ENCODE measurements at regions not wholly inside any gene's neighbourhood (a gene's known extent, or its start where the extent isn't known, plus 50 kb on each side); places are given as distances from the start of the nearest gene placed in this dataset.
"Not testable (repeated sequence)": the region's sequence is repeated elsewhere in the genome, so short reads cannot be mapped to it uniquely, and the experiment has no call there.

DNA sequence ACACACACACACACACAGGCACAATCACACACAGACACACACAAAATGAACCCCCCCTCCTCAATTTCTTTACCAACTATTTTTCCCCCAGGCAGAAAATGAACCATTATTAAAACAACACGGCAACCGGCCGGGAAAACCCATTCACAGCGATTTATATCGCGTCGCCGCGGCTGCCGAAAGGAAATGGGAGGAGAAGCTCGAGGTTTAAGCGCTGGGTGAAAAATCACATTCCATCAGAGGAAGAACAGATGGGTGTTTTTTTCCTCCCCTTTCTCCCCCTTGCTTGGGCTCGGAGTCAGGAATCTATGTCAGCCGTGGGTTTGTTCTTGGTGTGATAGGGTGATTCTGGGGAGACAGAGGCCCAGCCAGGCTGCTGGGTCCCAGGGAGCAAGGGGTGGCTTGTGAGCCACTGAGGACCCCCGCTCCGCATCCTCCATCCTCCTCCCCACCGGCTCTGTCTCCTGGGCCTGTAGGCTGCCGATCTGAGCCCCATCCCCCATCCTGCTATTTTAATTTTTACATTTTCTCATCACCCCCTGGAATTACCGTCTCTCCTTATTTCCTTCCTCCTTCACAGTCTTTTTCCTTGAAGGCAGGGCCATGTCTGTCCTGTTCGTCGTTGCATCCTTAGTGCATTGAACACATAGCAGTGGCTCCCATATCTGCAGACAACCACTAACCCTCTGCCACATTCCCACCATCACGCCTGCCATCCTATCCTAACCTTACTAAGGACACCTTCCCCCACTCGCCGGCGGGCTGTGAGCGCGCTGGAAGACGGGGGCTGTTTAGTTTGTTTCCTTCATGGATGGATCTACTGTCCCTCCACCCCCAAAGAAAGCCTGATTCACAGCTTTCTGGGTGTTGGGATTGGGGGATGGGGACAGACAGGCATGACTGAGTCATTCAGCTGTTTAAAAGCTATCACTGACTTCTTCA is 137.7 kb downstream of the CRLF3 start:
- not testable (repeated sequence) for DNase-seq

DNA sequence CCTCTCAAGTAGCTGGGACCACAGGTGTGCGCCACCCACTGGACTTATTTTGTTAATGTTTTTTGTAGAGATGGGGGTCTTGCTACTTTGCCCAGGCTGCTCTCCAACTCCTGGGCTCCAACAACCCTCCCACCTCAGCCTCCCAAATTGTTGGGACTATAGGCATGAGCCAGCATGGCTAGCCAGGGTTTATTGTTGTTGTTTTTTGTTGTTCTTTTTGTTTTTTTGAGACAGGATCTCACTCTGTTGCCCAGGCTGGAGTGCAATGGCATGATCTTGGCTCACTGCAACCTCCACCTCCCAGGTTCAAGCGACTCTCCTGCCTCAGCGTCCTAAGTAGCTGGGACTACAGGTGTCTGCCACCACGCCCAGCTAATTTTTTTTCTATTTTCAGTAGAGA is 142.2 kb downstream of the CRLF3 start:
- DNase-seq, result not testable (repeated sequence)

DNA sequence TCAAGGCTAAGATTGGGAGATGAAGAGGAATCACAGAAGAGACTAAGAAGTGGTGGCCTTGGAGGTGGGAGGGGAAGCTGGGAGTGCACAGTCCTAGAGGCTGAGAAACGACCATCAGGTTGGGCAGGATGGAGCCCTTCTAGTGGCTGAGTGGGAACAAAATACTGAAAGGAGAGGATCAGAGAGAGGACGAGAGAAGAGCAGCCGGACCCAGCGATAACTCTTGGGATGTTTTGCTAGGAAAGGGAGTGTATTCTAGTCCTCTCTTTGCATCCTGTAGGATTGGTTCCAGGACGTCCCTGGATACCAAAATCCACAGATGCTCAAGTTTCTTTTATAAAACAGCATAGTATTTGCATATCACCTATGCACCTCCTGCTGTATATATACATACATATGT is 143.8 kb downstream of the CRLF3 start:
- DNase-seq, result not testable (repeated sequence)

DNA sequence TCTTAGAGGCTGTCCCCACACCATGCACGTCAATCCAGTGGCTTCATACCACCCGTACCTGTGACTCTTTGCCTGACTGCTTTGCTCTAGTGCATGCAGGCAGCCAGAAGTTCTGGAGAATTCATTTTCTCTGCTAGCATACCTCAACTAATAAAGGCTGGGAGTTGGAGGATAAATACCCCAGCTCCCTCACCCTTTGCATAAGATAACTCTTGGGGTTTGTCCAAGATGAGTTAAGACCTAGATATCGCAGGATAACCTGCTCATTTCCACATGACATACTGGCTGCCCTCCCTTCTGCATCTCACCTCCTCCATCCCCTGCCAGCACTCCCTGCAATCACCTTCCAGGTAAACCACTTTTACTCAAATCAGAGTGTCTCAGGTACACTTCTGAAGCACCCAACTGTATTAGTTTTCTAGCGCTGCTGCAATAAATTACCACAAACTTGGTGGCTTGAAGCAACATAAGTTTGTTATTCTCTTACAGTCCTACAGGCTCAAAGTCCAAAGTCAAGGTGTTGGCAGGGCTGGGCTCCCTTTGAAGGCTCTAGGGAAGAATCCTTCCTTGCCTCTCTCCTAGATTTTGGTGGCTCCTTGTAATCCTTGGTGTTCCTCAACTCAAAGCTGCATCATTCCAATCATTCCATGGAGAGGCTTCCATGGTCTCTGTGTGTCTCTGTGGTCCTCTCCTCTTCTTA is 146.8 kb downstream of the CRLF3 start:
- no peak for DNase-seq

DNA sequence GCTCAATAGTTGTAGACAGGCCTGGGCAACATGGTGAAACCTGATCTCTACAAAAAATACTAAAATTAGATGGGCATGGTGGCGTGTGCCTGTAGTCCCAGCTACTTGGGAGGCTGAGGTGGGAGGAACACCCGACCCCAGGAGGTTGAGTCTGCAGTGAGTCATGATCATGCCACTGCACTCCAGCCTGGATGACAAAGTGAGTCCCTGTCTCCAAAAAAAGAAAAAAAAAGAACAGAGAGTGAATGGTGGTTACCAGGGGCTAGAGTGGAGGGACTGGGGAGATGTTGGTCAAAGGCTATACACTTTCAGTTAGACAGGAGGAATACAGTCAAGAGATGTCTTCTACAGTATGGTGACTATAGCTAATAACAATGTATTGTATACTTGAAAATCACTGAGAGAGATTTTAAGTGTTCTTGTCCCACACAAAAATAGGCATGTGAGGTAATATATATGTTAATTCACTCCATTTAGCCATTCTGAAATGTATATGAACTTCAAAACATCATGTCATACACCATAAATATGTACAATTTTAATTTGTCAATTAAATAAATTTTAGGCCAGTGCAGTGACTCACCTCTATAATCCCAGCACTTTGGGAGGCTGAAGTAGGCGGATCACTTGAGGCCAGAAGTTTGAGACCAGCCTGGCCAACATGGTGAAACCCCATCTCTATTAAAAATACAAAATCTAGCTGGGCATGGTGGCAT is 148.6 kb downstream of the CRLF3 start:
- DNase-seq, result not testable (repeated sequence)

DNA sequence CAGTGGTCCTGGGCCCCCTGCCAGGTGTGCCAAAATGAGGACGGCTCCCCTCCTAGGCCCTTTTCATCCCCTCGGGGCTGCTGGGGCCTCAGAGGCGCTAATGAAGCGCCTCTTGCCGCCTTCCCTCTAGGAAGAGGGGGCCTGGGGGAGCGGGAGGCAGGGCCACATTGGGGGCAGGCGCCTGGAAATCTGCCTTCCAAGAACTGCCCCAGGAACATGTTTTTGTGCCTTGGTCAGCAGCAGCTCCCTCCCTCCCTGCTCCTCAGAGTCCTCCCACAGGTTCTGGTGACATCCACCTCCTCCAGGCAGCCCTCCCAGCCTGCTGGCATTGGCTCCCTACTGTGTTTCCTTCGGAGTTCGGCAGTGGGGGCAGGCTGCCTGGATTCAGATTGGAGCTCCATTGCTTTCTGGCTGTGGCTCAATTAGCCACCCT is 155.3 kb downstream of the CRLF3 start:
- DNase-seq, result not testable (repeated sequence)

DNA sequence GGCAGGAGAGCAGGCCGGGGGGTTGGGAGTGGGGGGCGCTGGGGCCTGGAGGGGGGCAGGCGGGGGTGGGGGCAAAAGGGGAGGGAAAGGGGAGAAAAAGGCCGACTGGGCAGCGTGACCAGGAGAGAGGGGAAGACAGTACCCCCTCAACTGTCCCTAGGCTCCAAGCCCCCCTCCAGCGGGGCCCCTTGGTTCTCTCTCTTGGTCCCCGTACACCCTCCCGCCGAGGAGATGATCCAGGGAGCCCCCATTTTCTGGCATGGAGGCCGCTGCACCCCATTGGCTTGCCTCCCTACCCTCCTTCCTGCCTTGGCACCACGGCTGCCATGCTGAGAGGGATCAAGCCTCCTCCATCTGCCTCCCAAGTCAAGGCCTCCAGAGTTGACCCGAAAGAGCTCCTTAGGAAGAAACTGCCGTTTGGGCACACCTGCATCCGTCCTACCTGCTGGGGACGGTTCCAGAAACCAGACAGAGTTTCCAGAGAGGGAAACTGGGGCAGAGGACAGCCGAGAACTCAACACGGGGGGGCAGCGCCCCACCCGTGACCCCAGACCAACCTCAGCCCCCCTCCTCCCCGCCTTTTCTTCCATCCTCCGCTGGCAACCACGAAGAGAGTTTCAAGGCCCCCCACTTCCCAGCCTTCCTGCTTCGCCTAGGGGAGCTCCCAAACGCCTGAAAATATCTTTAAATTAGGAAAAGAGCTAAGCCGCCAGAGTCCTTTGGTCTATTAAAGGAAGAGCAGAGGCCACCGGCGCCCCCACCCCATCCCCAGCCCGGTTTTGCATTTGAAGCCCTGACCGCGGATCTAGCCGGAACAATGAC is 155.9 kb downstream of the CRLF3 start:
- DNase-seq, result not testable (repeated sequence)

DNA sequence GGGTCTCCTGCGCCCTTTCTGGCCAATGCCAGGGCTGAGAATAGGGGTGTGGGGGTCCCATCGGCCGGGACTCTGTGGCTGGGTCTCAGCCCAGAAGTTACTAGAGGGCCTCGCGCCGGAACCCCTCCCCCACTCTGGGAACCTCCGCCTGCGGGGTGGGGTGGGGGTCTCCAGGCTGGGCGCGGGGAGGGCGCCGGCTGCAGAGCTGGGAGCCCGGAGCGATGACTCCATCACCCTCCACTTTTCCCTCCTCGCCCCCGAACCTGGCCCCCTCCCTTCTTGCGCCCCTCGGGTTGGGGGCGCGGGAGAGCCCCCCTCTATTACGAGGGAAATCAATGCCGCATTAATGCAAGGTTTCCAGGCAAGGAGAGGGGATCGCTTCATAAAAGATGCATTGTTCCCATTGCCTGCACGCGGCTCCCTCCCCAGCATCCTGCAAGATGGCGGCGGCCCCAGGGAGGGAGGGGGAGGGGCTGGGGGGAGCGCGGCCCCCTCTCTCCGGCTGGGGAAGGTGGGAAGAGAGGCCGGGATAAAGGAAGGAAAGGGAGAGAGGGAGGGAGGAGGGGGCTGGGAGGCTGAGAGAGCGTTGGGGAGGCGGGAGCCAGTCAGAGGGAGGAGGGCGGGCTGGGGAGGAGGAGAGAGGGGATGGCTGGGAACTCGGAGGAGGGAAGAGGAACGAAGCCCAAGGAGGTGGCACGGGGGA is 156.7 kb downstream of the CRLF3 start:
- not testable (repeated sequence) for DNase-seq

DNA sequence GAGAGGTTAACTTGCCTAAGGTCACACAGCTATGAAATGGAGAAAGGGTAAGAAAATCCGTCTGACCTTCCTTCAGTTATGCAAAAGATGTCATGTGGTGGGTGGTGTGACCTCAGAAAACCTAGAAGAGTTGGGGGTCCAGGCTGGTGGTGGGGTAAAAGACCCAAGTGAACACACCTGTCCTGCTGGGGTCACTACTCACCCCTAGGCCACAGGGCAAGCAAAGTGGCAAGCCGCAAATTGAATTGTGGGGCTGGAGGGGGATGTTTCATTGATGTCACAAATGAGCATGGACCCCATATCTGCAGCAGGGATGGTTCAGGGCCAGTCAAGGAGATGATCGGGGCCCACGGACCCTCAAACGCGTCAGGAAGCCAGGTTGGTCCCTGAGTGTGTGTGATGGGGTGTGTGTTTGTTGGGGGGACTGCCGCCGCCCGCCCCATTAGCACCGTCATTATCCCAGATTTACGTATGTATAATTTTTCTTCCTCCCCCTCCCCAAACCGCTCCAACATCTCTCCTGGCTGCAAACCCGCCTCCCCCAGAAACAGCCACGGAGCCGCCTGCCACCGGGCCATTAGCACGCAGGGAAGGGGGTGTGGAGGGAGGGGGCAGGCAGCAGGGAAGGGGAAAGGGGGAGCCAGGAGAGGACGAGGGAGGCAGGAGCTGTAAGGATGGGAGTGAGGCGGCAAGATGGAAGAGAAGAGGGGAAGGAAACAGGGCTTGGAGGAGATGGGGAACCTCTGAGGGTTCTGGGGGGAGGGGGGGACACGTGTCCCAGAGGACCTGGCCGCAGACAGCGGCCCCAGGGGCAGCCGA is 157.4 kb downstream of the CRLF3 start:
- not testable (repeated sequence) for DNase-seq

DNA sequence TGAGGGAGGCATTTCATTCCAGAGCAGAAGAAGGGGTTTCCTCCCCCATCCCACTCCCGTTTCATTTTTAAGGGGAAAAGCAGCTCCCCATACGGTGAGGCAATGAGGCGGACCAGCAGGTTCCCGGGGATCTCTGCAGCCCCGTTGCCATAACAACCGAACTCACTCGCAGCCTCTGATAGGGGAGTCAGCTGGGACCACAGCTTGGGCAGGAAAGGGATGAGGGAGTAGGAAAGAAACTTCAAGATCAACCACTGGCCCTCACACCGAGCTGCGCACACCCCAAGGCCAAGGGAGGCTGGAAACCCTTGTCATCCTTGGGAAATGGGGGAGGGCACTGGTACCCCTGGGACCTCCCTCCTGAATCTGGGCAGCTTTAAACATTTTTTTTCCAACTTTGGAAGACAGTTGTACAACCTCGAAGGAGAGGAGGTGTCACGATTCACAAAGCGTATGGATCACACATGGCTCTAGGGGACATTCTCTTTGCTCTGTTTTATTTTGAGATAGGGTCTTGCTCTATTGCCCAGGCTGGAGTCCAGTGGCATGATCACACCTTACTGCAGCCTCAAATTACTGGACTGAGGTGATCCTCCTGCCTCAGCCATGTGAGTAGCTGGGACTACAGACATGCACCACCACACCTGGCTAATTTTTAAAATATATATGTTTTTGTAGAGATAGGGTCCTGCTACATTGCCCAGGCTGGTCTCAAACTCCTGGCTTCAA is 160.6 kb downstream of the CRLF3 start:
- not testable (repeated sequence) for DNase-seq

DNA sequence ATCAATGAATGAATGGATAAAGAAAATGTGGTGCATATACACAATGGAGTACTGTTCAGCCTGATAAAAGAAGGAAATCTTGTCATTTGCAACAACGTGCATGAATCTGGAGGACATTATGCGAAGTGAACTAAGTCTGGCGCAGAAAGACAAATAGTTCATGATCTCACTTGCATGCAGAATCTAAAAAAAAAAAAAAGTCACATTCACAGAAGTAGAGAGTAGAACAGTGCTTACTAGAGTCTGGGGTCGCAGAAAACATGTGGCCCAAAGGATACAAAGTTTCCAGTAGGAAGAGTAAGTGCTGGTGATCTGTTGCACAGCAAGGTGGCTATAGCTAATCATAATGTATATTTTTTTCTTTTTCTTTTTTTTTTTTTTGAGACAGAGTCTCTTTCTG is 167.3 kb downstream of the CRLF3 start:
- DNase-seq, result not testable (repeated sequence)

DNA sequence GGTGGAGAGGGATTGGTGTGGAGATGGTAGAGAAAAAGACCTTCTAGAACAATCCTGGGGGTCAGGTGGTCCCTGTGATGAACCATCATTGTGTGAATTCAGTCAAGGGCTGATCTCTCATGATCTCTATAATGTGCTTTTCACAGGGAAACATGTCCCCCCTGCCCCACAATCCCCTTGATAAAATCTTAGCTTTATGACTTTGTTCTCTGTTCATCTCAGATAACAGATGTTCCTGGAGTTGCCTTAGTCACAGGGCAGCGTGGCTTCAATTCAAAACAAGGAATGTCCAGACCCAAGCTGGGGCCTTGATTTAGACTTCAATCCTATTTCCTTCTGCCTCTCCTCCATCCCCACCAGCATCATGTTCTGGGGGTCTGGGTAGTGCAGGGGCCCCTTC is 171.5 kb downstream of the CRLF3 start:
- DNase-seq, result not testable (repeated sequence)

DNA sequence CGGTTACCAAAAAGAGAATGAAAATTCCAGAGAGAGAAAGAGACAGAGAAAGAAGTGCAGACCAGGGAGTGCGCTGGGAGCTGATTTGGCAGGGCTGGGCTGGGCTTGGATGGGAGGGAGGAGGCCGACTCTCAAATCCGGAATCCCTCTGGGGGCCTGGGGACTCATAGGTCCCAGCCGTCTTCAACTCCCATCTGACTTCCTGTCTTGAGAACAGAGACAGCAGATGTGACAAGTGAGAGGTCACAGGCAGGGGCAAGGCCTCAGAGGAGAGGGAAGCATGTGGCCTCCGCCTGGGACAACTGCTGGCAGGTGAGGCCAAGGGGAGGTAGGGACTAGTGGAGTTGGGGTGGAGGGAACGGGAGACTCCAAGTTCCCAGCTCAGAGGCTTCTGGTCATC is 172.9 kb downstream of the GOSR1 start:
- DNase-seq, result not testable (repeated sequence)

DNA sequence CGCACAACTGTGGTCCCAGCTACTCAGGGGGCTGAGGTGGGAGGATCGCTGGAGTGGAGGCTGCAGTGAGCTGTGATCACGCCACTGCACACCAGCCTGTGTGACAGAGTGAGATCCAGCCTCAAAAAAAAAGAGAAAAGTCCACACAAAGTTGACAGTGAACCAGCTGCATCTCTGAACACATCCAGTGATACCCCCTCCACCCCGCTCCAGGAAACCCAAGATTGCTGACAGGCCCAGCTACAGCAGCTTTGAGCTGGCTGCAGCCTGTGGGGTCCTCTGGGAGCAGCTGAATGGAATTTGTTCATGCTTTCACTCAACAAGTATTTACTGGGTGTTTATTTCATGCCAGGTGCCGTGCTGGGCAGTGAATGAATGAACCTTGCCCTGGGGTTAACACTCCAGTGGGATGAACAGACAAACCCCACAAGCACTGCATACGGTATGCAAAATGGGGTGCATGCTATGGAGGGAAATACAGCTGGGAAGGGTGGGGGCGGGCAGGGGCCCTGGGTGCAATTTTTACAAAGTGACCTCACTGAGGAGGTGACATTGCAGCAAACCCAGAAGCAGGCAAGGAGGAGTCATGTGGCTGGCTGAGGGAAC is 170.9 kb downstream of the GOSR1 start:
- not testable (repeated sequence) for DNase-seq

DNA sequence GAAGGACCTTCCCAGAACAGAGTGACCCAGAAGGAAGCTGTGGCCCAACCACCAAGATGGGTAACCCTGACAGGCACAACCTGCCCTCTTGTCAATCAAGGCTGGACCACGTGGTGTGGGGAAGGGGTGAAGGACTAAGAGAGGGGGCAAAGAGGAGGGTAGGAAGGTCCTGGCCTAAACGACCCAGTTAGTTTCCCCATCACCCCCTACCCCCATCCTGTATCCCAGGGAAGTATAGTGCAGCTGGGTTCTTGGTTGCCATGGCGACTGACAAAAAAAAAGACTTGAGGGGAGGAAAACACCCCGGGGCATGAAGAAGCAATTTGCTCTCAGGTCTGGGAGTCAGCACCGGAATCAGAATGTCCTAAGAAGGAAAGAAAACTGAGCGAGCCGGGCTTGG is 168.7 kb downstream of the GOSR1 start:
- DNase-seq, result not testable (repeated sequence)

DNA sequence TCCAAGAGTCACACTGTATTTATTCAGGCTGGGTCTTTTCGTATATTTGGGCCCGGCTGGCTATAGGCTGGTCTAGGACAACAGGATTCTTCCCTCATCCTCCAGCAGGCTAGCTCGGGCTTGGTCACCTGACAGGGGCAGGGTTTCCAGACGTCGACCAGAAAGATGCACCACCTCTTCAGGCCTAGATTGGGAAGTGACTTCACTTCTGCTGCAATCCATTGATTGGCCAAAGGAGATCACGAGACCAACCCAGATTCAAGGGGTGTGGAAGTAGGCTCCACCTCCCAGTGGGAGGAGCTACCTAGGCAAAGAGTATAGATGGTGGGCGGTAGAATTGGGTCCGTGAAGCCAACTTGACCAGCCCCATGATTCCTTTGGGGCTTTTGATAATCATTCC is 167.5 kb downstream of the GOSR1 start:
- DNase-seq, result not testable (repeated sequence)

DNA sequence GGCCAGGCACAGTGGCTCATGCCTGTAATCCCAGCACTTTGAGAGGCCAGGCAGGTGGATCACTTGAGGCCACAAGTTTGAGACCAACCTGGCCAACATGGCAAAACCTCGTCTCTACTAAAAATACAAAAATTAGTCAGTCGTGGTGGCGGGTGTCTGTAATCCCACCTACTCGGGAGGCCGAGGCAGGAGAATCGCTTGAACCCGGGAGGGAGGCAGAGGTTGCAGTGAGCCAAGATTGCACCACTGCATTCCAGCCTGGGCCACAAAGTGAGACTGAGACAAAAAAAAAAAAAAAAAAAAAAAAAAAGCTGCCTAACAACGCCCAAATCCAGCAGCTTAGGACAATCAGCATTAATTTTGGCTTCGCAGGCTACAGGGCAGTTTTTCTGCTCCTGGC is 167.1 kb downstream of the GOSR1 start:
- not testable (repeated sequence) for DNase-seq

DNA sequence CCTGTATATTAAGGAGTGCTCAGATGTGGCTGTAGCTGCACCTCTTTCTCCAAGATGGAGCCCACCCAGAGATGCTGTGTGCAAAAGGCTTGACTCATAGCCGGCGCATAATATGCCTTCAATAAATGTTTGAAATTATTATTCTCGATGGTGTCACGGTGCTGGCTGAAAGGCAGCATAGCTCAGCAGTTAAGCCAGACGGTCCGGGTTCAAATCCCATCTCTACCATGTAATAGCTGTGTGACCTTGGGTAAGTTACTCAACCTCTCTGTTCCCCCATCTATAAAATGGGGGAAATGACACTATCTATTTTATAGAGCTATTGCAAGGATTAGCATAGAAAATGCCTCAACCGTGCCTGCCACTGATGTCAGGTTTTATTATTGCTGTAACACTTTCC is 164.2 kb downstream of the GOSR1 start:
- not testable (repeated sequence) for DNase-seq

DNA sequence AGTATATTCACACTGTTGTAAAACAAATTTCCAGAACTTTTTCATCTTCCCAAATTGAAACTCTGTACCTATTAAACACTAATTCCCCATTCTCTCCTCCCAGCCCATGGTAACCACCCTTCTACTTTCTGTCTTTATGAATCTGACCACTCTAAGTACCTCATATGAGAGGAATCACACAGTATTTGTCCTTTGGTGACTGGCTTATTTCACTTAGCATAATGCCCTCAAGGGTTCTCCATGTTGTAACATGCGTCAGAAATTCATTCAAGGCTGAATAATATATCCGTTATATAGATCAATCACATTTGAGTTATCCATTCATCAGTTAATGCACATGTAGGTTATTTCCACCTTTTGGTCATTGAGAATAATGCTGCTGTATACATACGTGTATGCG is 162.2 kb downstream of the GOSR1 start:
- not testable (repeated sequence) for DNase-seq

DNA sequence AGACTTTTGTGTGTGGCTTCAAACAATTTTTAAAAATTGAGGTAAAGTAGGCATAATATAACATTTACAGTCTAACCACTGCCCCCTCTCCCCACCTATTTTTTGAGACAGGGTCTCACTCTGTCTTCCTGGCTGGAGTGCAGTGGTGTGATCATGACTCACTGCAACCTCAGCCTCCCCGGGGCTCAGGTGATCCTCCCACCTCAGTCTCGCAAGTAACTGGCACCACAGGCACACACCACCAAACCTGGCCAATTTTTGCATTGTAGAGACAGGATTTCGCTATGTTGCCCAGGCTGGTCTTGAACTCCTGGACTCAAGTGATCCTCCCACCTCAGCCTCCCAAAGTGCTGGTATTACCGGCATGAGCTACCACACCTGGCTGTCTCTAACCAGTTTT is 161.8 kb downstream of the GOSR1 start:
- DNase-seq, result not testable (repeated sequence)

All from COR-L47 (cell line).